HUDEP-2 (cell line): ENCODE measurements at regions not wholly inside any gene's neighbourhood (a gene's known extent, or its start where the extent isn't known, plus 50 kb on each side); places are given as distances from the start of the nearest gene placed in this dataset.

Source experiments
- DNase-seq, 76 experiments: peaks; one replicate each; lab custom pipeline; 2025; ENCODE audit not compliant: unreplicated experiment in 76 of 76; lab: John Stamatoyannopoulos, UW

DNA sequence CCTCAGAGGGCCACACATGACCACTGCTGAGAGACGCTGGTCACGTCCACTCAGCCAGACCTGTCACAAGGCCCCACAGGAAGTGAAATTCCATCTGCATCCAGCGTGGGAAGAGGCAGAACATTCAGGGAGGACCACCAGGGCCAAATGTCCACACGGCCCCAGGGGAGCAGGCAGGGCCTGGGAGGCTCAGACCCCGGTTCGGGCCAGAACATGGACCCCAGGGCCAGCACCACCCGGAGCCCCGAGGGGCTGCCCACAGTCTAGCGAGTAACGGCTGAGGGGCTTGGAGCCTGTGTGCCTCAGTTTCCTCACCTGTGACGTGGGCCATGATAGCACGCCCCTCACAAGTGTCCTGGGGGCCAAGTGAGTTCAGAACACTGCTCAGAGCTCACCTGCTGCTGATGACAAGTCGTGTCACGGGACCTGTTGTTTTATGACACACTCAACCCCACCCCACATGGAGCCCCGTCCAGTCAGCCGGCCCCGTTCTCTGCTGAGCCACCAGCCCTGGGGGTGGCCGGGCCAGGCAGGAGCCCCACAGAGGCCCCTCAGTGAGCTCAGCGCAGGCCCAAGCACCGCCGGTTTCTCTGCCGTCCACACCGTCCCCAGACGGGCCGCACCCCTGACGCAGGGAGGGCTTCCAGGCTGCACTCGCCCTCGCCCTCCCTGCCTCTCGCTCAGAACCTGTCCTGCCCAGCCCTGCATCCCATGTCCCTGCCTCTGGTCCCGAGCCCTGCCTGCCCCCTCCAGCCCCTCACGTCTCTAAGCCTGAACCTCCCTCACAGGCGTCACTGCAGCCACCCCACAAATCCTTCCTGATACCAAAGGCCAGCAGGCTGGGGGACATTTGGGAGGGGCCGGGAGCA is 79.5 kb upstream of the GALNT9 start:
- no peak for DNase-seq

GRCh38 chr12:132407992-132408391 is 78.6 kb upstream of the GALNT9 start:
- no peak for DNase-seq

DNA sequence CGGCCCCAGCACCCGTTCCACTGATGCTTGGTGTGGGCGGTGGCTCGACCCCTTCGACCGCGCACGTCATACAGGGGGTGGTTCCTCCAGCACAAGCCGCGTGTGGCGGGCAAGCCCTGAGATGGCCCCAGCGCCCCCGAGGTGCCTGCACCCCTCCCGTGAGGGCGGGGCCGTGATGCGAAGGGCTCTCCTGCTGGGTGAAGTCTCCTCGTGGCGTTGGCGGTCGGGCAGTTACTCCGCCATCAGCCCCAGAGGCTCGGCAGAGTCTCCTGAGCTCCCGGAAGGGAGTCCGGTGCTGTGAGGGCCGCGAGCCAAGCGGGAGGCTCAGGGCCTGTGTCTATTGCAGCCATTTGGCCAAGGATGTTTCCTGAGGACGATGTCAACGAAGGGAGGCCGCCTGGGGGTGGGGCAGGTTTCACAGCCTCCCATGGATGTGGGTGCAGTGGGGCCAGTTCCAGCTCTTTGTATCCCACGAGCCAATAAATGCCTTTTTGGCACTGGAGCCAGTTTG is 78.1 kb upstream of the GALNT9 start:
- no peak for DNase-seq

DNA sequence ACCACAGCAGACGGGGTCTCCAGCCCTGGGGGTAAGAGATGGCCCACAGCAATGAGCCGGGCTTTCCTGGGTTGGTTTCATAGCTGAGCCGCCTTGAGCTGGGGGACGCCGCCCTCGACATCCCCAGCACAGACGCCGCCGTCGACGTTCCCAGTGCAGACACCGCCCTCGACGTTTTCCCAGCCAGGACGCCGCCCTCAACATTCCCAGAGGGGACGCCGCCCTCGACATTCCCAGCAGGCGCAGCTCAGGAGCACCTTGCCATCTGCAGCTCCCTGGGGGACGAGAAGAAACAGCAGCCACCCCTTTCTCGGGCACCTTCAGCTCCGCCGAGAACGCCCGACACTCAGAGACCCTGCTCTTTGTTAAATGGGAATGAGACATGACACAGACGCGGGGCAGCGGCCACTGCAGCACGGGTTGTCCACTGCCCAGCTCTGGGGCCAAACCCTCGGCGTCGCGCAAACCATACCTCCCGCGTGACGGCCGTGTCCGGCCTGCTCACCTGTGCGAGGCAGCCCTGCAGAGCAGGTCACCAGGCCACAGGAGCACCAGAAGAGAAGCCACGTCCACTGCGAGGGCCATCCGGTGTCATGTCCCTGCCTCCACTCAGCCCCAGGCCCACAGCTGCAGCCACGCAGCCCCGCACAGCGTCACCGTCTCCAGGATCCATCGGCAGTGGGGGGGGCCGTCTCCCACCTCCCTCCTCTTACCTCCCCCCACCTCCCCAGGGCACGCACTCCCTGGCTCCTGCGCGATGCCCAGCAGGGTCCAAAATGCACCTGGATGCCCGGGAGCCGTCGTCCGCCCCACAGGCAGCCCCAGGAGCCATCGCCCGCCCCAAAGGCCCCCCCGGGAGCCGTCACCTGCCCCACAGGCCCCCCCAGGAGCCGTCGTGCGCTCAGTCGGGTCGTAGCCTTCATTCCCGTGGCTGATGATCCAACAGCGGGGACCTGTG is 77.4 kb upstream of the GALNT9 start:
- no peak for DNase-seq

GRCh38 chr12:132405742-132406251 is 76.4 kb upstream of the GALNT9 start:
- no peak for DNase-seq

- DNase-seq, result no peak
Measured at GRCh38 chr12:132404951-132405741, 75.8 kb upstream of the GALNT9 start.

- no peak for DNase-seq
Measured at GRCh38 chr12:132404435-132404855, 75.1 kb upstream of the GALNT9 start.

DNA sequence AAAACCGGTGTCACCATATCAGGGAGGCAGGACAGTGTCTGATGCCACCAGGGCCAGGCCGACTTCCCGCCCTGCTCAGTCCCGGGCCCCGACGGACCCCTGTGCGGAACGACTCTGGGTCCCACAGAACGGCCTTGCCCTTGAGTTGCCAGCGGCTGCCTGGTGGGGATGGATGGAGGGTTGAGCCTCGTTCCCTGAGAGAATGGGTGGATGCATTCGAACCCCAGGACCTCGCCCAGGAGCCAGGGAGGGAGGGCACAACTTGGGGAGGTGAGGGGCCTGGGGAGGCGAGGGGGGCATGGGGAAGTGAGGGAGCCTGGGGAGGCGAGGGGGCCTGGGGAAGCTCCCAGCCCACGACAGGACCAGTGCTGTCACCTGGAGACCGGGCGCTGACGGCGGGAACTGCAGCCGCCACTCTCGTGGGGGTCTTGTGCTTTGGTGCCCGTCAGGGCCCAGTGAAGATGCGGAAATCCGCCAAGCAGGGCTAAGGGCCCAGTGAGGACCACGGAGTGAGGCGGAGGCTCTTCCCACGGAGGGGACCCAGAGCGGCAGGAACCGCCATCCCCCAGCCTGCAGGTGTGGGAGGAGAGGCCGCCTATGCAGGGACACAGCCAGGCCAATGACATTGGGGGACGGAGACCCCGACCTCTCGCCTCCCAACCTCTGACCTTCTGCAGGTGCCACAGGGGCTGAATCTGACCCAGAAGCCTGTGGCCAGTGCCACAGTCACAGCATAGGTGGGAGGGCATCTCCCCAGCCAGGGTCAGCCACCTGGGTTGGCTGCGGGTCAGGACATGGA is 74.4 kb upstream of the GALNT9 start:
- DNase-seq, result no peak

- DNase-seq, result no peak
Measured at GRCh38 chr12:132402831-132403416, 73.5 kb upstream of the GALNT9 start.

DNA sequence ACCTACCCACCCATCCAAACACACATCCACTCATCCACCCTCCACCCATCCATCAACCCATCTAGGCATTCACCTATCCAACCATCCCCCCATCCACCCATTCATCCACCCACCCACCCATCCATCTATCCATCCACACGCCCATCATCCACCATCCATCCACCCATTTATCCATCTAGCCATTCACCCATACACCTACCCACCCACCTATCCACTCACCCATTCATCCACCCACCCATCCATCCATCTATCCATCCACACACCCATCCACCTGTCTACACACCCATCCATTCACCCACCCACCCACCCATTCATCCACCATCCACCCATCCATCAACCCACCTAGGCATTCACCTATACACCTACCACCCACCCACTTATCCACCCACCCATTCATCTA is 72.6 kb upstream of the GALNT9 start:
- no peak for DNase-seq

DNA sequence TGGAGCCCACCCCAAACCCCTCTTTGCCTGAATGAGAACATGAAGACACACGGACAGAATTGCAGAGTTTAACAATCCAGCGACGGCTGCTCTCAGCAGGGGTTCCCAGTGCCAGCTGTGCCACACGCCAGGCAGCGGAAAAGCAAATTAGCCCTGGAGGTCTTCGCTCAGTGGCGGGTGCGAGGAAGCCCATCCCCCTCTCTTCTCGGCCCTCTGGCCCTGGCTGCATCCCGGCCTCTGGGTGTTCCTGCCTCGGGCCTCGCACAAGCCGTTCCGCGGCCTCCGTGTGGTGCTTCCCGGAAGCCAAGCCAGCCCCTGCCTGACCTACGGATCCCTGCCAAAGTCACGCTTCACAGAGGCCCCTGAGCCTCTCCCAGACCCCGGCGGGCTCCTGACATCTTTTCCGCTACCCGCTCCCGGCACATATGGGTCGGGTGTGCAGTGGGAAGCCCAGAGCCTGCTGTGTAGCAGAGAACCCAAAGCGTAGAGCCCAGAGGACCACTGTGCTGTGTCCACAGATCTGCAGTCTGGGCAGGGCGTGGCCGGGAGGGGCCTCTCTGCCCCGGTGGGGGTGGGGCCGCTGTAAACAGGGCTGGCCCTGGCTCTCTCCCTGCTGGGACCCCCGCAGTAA is 70.7 kb upstream of the GALNT9 start:
- no peak for DNase-seq

- no peak for DNase-seq
Measured at GRCh38 chr12:132399092-132400010, 70.0 kb upstream of the GALNT9 start.

DNA sequence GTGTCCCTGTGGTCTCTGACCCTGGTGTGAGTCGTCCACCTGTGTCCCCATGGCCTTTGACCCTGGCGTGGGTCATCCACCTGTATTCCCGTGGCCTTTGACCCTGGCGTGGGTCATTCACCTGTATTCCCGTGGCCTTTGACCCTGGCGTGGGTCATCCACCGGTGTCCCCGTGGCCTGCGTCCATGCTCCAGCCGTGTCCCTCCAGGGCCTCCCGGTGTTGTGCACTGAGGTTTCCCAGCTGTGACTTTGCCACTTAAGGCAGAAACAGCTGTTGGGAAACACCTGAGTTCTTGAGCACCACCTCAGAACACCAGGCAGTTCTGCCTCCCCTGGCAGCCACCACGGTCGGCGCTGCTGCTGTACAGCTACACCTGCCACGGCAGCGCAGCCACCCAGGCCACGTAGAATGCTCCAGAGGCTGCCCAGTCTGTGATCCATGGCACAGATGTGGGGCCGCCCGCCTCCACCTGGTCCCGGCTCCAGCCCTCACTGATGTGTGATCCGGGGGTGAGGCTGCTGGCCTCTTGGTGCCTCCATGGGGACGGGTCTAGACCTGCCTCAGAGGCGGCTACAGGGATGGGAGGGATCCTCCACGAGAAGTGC is 69.1 kb upstream of the GALNT9 start:
- DNase-seq, result no peak

- DNase-seq, result no peak
Measured at GRCh38 chr12:132397934-132398385, 68.6 kb upstream of the GALNT9 start.

- DNase-seq, result no peak
Measured at GRCh38 chr12:132397152-132397933, 68.0 kb upstream of the GALNT9 start.

- no peak for DNase-seq
Measured at GRCh38 chr12:132396657-132397056, 67.3 kb upstream of the GALNT9 start.
